ENCODE measurements at regions not wholly inside any gene's neighbourhood (a gene's known extent, or its start where the extent isn't known, plus 50 kb on each side); places are given as distances from the start of the nearest gene placed in this dataset.

GRCh38 chr16:8310323-8310722 is 280.0 kb downstream of the TMEM114 start:
- Histone ChIP-seq H3K27me3 (no peaks in the 10 kb centered on the region), H4K20me1 (ENCODE audit: low read depth) (no peaks in the 10 kb centered on the region), H3K4me3 (no peak overlapping the region), H3K4me2 (no peak overlapping the region), H3K27ac (no peak overlapping the region), H3K9ac (no peak overlapping the region), H3F3A (ENCODE audit: low read depth) (no peaks in the 10 kb centered on the region), H2AFZ (replicated peaks) (no peak overlapping the region), H3K79me2 (ENCODE audit: low read depth) (no peaks in the 10 kb centered on the region), H3K4me1 (no peaks in the 10 kb centered on the region), H3K9me3 (ENCODE audit: low read depth) (no peaks in the 10 kb centered on the region), H3K36me3 (no peaks in the 10 kb centered on the region)
- H3K4me3 Mint-ChIP-seq, result no peak overlapping the region
- TF ChIP-seq EZH2phosphoT487 (IDR thresholded peaks at IDR 0.05) (no peak), CTCF (IDR thresholded peaks at IDR 0.05) (no peak), EZH2 (IDR thresholded peaks at IDR 0.05) (no peak)
- H3K9me3 Mint-ChIP-seq, result no peaks in the 10 kb centered on the region
- no peak for DNase-seq (ENCODE audit: low spot score)
- H3K27me3 Mint-ChIP-seq (ENCODE audit: insufficient read depth, low read depth), result no peaks in the 10 kb centered on the region
- H3K4me1 Mint-ChIP-seq, result peaks cover 3% of the 10 kb centered on the region
- H3K27ac Mint-ChIP-seq, result no peak overlapping the region
- H3K36me3 Mint-ChIP-seq, result no peaks in the 10 kb centered on the region

GRCh38 chr16:8305201-8305600 is 285.1 kb downstream of the TMEM114 start:
- no peak overlapping the region for H3K4me2 ChIP-seq
- H3K27ac ChIP-seq, result no peak overlapping the region
- no peaks in the 10 kb centered on the region for H3K4me1 ChIP-seq
- DNase-seq (ENCODE audit: low spot score), result no peak
- H2AFZ ChIP-seq (replicated peaks), result no peak overlapping the region
- no peaks in the 10 kb centered on the region for H3K9me3 ChIP-seq (ENCODE audit: low read depth)
- H3K27me3 ChIP-seq, result no peaks in the 10 kb centered on the region
- Mint-ChIP-seq H3K27ac (no peak overlapping the region), H3K9me3 (no peaks in the 10 kb centered on the region), H3K4me1 (peaks cover 2% of the 10 kb centered on the region), H3K4me3 (no peak overlapping the region), H3K36me3 (no peaks in the 10 kb centered on the region), H3K27me3 (ENCODE audit: insufficient read depth, low read depth) (no peaks in the 10 kb centered on the region)
- H3K79me2 ChIP-seq (ENCODE audit: low read depth), result no peaks in the 10 kb centered on the region
- no peak overlapping the region for H3K4me3 ChIP-seq
- no peaks in the 10 kb centered on the region for H3K36me3 ChIP-seq
- no peak overlapping the region for H3K9ac ChIP-seq
- TF ChIP-seq CTCF (IDR thresholded peaks at IDR 0.05), result no peak
- TF ChIP-seq EZH2 (IDR thresholded peaks at IDR 0.05), result no peak
- TF ChIP-seq EZH2phosphoT487 (IDR thresholded peaks at IDR 0.05), result no peak
- H4K20me1 ChIP-seq (ENCODE audit: low read depth), result no peaks in the 10 kb centered on the region
- no peaks in the 10 kb centered on the region for H3F3A ChIP-seq (ENCODE audit: low read depth)

GRCh38 chr16:8299635-8300034 is 290.7 kb downstream of the TMEM114 start:
- H3F3A ChIP-seq (ENCODE audit: low read depth), result no peaks in the 10 kb centered on the region
- H4K20me1 ChIP-seq (ENCODE audit: low read depth), result no peaks in the 10 kb centered on the region
- no peaks in the 10 kb centered on the region for H3K79me2 ChIP-seq (ENCODE audit: low read depth)
- H3K9me3 ChIP-seq (ENCODE audit: low read depth), result no peaks in the 10 kb centered on the region
- Mint-ChIP-seq H3K4me1 (no peaks in the 10 kb centered on the region), H3K36me3 (no peaks in the 10 kb centered on the region), H3K4me3 (no peak overlapping the region), H3K27ac (no peak overlapping the region), H3K27me3 (ENCODE audit: insufficient read depth, low read depth) (peaks cover 6% of the 10 kb centered on the region), H3K9me3 (no peaks in the 10 kb centered on the region)
- TF ChIP-seq EZH2 (IDR thresholded peaks at IDR 0.05), result no peak
- no peak for DNase-seq (ENCODE audit: low spot score)
- no peak overlapping the region for H2AFZ ChIP-seq (replicated peaks)
- no peak overlapping the region for H3K4me3 ChIP-seq
- no peaks in the 10 kb centered on the region for H3K27me3 ChIP-seq
- no peaks in the 10 kb centered on the region for H3K36me3 ChIP-seq
- H3K4me1 ChIP-seq, result no peaks in the 10 kb centered on the region
- no peak overlapping the region for H3K27ac ChIP-seq
- H3K9ac ChIP-seq, result no peak overlapping the region
- H3K4me2 ChIP-seq, result no peak overlapping the region

- Histone ChIP-seq H2AFZ (replicated peaks) (no peak overlapping the region), H3K36me3 (no peaks in the 10 kb centered on the region), H3K9me3 (ENCODE audit: low read depth) (no peaks in the 10 kb centered on the region), H3K9ac (no peak overlapping the region), H3K4me1 (no peaks in the 10 kb centered on the region), H3F3A (ENCODE audit: low read depth) (no peaks in the 10 kb centered on the region), H3K27me3 (no peaks in the 10 kb centered on the region), H3K4me2 (no peak overlapping the region), H3K4me3 (no peak overlapping the region), H3K79me2 (ENCODE audit: low read depth) (no peaks in the 10 kb centered on the region), H3K27ac (no peak overlapping the region), H4K20me1 (ENCODE audit: low read depth) (no peaks in the 10 kb centered on the region)
- DNase-seq (ENCODE audit: low spot score), result no peak
- H3K4me3 Mint-ChIP-seq, result no peak overlapping the region
- H3K27ac Mint-ChIP-seq, result no peak overlapping the region
- no peak for TF ChIP-seq EZH2phosphoT487 (IDR thresholded peaks at IDR 0.05)
- no peak for TF ChIP-seq EZH2 (IDR thresholded peaks at IDR 0.05)
- TF ChIP-seq CTCF (IDR thresholded peaks at IDR 0.05), result no peak
- no peaks in the 10 kb centered on the region for H3K36me3 Mint-ChIP-seq
- H3K4me1 Mint-ChIP-seq, result no peaks in the 10 kb centered on the region
- H3K9me3 Mint-ChIP-seq, result no peaks in the 10 kb centered on the region
- peaks cover 11% of the 10 kb centered on the region for H3K27me3 Mint-ChIP-seq (ENCODE audit: insufficient read depth, low read depth)
These were observed 294.6 kb downstream of the TMEM114 start for GRCh38 chr16:8295513-8296237.

Data from neural progenitor cell (in vitro differentiated cells).